OCI-LY7 (cell line): ENCODE measurements at regions not wholly inside any gene's neighbourhood (a gene's known extent, or its start where the extent isn't known, plus 50 kb on each side); places are given as distances from the start of the nearest gene placed in this dataset.

ENCODE experiments used
- BruUV-seq: library from RNA; stranded (reverse); fragments of 400-500 nt; replicated peaks from 2 replicates; lab custom pipeline; 2021; lab: Mats Ljungman, UMichigan
- CTCF ChIA-PET: fragments of 300-600 bp; sonication (Branson Sonifier 250); formaldehyde crosslinking; loops from one replicate; lab custom pipeline; 2022; ENCODE audit warnings: antibody characterized with exemption; ENCODE audit not compliant: unreplicated experiment; lab: Charles Lee
- POLR2A ChIA-PET: fragments of 300-600 bp; sonication (Branson Sonifier 250); formaldehyde crosslinking; loops from one replicate; lab custom pipeline; 2022; ENCODE audit warnings: antibody characterized with exemption; lab: Charles Lee
- DNase-seq: peaks from one replicate; pipeline ENCODE4 v3.0.0-alpha.2; 2015; ENCODE audit warnings: low spot score
- H2AFZ ChIP-seq: fragments of 200-600 bp; sonication (generic), shearing (Covaris generic); 2 replicates; pipeline ENCODE4 v1.6.1; 2014; ENCODE audit warnings: mild to moderate bottlenecking, antibody characterized with exemption, low read length, moderate library complexity
- H3K27ac ChIP-seq: fragments of 200-600 bp; sonication (generic); 2 replicates; pipeline ENCODE4 v1.5.1; 2014; ENCODE audit warnings: mixed run types, low read depth, mild to moderate bottlenecking, moderate library complexity, low read length, inconsistent platforms; ENCODE audit not compliant: poor library complexity, severe bottlenecking
- H3K36me3 ChIP-seq: fragments of 200-600 bp; sonication (generic); 2 replicates; pipeline ENCODE4 v1.6.1; 2014; ENCODE audit warnings: mild to moderate bottlenecking, antibody characterized with exemption, low read length, moderate library complexity, mixed read lengths; ENCODE audit not compliant: insufficient read depth
- H3K4me1 ChIP-seq: fragments of 200-600 bp; sonication (generic); 2 replicates; pipeline ENCODE4 v1.5.1; 2014; ENCODE audit warnings: mild to moderate bottlenecking, low read length; ENCODE audit not compliant: insufficient read depth, poor library complexity, severe bottlenecking
- H3K4me2 ChIP-seq: fragments of 200-600 bp; sonication (generic); 2 replicates; pipeline ENCODE4 v1.6.1; 2014; ENCODE audit warnings: mild to moderate bottlenecking, low read length
- H3K4me3 ChIP-seq: fragments of 200-600 bp; sonication (generic); 2 replicates; pipeline ENCODE4 v1.5.1; 2014; ENCODE audit warnings: mild to moderate bottlenecking, low read depth, low read length; ENCODE audit not compliant: poor library complexity, severe bottlenecking
- H3K79me2 ChIP-seq: fragments of 200-600 bp; sonication (generic); 2 replicates; pipeline ENCODE4 v1.6.1; 2016; ENCODE audit warnings: low read depth, mild to moderate bottlenecking, low read length, moderate library complexity, mixed read lengths; ENCODE audit not compliant: insufficient read depth
- H3K9me2 ChIP-seq: fragments of 200-600 bp; sonication (generic); 2 replicates; pipeline ENCODE4 v1.6.1; 2016; ENCODE audit warnings: mild to moderate bottlenecking, low read length, mixed read lengths; ENCODE audit not compliant: insufficient read depth
- H3K9me3 ChIP-seq: fragments of 200-600 bp; sonication (generic); 2 replicates; pipeline ENCODE4 v1.6.1; 2014; ENCODE audit warnings: mild to moderate bottlenecking, mixed run types, low read length, mixed read lengths
- H4K20me1 ChIP-seq: fragments of 200-600 bp; sonication (generic); 2 replicates; pipeline ENCODE4 v1.6.1; 2014; ENCODE audit warnings: mild to moderate bottlenecking, antibody characterized with exemption, low read length, moderate library complexity, mixed read lengths; ENCODE audit not compliant: insufficient read depth
- EZH2phosphoT487 ChIP-seq: fragments of 200-600 bp; sonication (generic); IDR thresholded peaks from 2 replicates; pipeline ENCODE4 v1.6.1; 2018; ENCODE audit warnings: low read depth, borderline replicate concordance, mild to moderate bottlenecking, mixed run types, antibody characterized with exemption, low read length, moderate library complexity, mixed read lengths
- intact Hi-C: fragments of 100-400 bp; cut with micrococcal nuclease; formaldehyde crosslinking; loops from one replicate; pipeline ENCODE4 v1.10.0; 2022; ENCODE audit not compliant: unreplicated experiment
- TF ChIP-seq, protein P1 (sequence below): fragments of 200-600 bp; sonication (generic); conservative IDR thresholded peaks from 2 replicates; pipeline ENCODE4 v1.5.1; 2014; ENCODE audit warnings: mild to moderate bottlenecking, antibody characterized with exemption, low read length, moderate library complexity, mixed read lengths

DNA sequence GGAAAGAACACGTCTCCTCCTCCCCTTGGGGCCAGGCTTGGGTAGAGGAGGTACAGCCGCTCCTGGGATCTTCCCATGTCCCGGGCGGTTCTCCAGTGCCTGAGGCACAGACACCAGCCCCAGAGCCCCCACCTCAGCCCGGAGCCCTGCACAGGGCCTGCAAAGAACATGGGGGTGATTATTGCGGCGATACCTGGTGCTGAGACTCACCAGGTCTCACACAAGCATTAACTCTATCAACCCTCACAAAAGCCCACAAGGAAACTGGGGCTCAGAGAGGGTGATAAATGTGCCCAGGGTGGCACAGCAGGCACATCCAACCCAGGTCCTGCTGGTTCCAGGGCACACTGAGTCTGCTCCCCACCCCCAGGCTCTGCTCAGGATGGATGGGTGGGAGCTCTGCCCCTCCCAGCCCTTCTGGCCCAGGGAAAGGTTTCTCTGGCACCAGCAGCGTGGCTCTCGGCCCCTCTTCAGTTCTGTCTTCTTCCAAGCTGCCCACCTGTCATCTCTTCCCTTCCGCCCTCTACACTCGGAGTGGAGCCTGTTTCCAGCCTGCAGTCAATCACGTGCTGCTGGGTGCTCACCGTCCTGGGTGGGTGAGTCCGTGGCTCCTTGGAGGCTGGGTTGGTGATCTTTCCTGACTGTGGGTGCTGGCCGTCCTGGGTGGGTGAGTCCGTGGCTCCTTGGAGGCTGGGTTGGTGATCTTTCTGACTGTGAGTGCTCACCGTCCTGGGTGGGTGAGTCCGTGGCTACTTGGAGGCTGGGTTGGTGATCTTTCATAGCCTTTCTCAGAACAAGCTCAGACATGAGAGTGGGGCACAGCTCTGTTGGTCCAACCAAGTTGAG, 53.6 kb upstream of the AJAP1 start:
- intact Hi-C loops, result no loop called here
- H4K20me1 ChIP-seq, result no peaks in the 10 kb centered on the region
- no peak overlapping the region for H3K4me3 ChIP-seq
- no peak for DNase-seq
- ChIA-PET POLR2A (no interaction called here), CTCF (no interaction called here)
- H3K27ac ChIP-seq, result no peak overlapping the region
- BruUV-seq, result no TSS peak
- TF ChIP-seq EZH2phosphoT487, result no peak
- TF ChIP-seq, protein P1, sequence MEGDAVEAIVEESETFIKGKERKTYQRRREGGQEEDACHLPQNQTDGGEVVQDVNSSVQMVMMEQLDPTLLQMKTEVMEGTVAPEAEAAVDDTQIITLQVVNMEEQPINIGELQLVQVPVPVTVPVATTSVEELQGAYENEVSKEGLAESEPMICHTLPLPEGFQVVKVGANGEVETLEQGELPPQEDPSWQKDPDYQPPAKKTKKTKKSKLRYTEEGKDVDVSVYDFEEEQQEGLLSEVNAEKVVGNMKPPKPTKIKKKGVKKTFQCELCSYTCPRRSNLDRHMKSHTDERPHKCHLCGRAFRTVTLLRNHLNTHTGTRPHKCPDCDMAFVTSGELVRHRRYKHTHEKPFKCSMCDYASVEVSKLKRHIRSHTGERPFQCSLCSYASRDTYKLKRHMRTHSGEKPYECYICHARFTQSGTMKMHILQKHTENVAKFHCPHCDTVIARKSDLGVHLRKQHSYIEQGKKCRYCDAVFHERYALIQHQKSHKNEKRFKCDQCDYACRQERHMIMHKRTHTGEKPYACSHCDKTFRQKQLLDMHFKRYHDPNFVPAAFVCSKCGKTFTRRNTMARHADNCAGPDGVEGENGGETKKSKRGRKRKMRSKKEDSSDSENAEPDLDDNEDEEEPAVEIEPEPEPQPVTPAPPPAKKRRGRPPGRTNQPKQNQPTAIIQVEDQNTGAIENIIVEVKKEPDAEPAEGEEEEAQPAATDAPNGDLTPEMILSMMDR, result no peak
- no peaks in the 10 kb centered on the region for H3K9me3 ChIP-seq
- no peak overlapping the region for H2AFZ ChIP-seq
- H3K9me2 ChIP-seq, result no peaks in the 10 kb centered on the region
- H3K4me1 ChIP-seq, result no peaks in the 10 kb centered on the region
- H3K79me2 ChIP-seq, result no peaks in the 10 kb centered on the region
- H3K4me2 ChIP-seq, result no peak overlapping the region
- no peaks in the 10 kb centered on the region for H3K36me3 ChIP-seq

GRCh38 chr1:4601941-4602340, 52.5 kb upstream of the AJAP1 start:
- no peak for DNase-seq
- Histone ChIP-seq H3K9me2 (no peaks in the 10 kb centered on the region), H3K36me3 (no peaks in the 10 kb centered on the region), H2AFZ (no peak overlapping the region), H3K27ac (no peak overlapping the region), H3K4me1 (no peaks in the 10 kb centered on the region), H4K20me1 (no peaks in the 10 kb centered on the region), H3K4me2 (no peak overlapping the region), H3K4me3 (no peak overlapping the region), H3K79me2 (no peaks in the 10 kb centered on the region), H3K9me3 (no peaks in the 10 kb centered on the region)
- no peak for TF ChIP-seq EZH2phosphoT487
- TF ChIP-seq, protein P1, result no peak
- CTCF ChIA-PET, result no interaction called here
- POLR2A ChIA-PET, result no interaction called here
- no TSS peak for BruUV-seq
- intact Hi-C loops, result no loop called here
